ENCODE measurements at regions not wholly inside any gene's neighbourhood (a gene's known extent, or its start where the extent isn't known, plus 50 kb on each side); places are given as distances from the start of the nearest gene placed in this dataset.

GRCh38 chr4:30416547-30416946, 303.6 kb upstream of the PCDH7 start:
- Histone ChIP-seq H3K4me1 (ENCODE audit: control insufficient read depth, extremely low read depth, insufficient read depth, low read length) (no peaks in the 10 kb centered on the region), H3K27me3 (ENCODE audit: control insufficient read depth, extremely low read depth, insufficient read depth, low read length) (no peaks in the 10 kb centered on the region), H4K20me1 (ENCODE audit: control insufficient read depth, extremely low read depth, insufficient read depth, low read length) (no peaks in the 10 kb centered on the region), H3K9me1 (ENCODE audit: control insufficient read depth, extremely low read depth, insufficient read depth, low read length) (no peaks in the 10 kb centered on the region), H3K79me2 (ENCODE audit: control insufficient read depth, insufficient read depth, low read length) (no peaks in the 10 kb centered on the region), H3K4me3 (ENCODE audit: control insufficient read depth in 2 of 3, extremely low read depth in 1 of 3, insufficient read depth in 2 of 3, low read depth in 1 of 3, low read length in 3 of 3) (no peak overlapping the region), H3K27ac (ENCODE audit: control insufficient read depth, insufficient read depth, low read length) (no peak overlapping the region), H2AFZ (ENCODE audit: control insufficient read depth, low read length) (no peak overlapping the region), H3K36me3 (ENCODE audit: control insufficient read depth in 2 of 2, extremely low read depth in 1 of 2, insufficient read depth in 2 of 2, low read length in 2 of 2) (no peaks in the 10 kb centered on the region), H3K9ac (ENCODE audit: control insufficient read depth, extremely low read depth, insufficient read depth, low read length) (no peak overlapping the region), H3K4me2 (ENCODE audit: control insufficient read depth, extremely low read depth, insufficient read depth, low read depth, low read length) (no peak overlapping the region), H3K9me3 (ENCODE audit: control insufficient read depth, low read depth, low read length) (peaks cover 2% of the 10 kb centered on the region)
- FAIRE-seq (no peak), DNase-seq (ENCODE audit: low read depth, low spot score) (no peak)
- TF ChIP-seq CTCF (optimal IDR thresholded peaks at IDR 0.05 in 1 of 3, IDR thresholded peaks at IDR 0.05 in 1 of 3, conservative IDR thresholded peaks at IDR 0.05 in 1 of 3; ENCODE audit: extremely low read depth in 1 of 3, insufficient read depth in 2 of 3, low read length in 3 of 3) (no peak), EZH2 (IDR thresholded peaks at IDR 0.05; ENCODE audit: low read length) (no peak)
- dilution Hi-C loops (cut with MboI; ENCODE audit: extremely low pct_ligation_motif_present, low sequenced_read_pairs) = no loop called here

- TF ChIP-seq CTCF (optimal IDR thresholded peaks at IDR 0.05 in 1 of 3, IDR thresholded peaks at IDR 0.05 in 1 of 3, conservative IDR thresholded peaks at IDR 0.05 in 1 of 3; ENCODE audit: extremely low read depth in 1 of 3, insufficient read depth in 2 of 3, low read length in 3 of 3) = no peak
- no peak for TF ChIP-seq EZH2 (IDR thresholded peaks at IDR 0.05; ENCODE audit: low read length)
- no peaks in the 10 kb centered on the region for H3K4me1 ChIP-seq (ENCODE audit: control insufficient read depth, extremely low read depth, insufficient read depth, low read length)
- no peaks in the 10 kb centered on the region for H3K27me3 ChIP-seq (ENCODE audit: control insufficient read depth, extremely low read depth, insufficient read depth, low read length)
- no peak overlapping the region for H2AFZ ChIP-seq (ENCODE audit: control insufficient read depth, low read length)
- H3K36me3 ChIP-seq (ENCODE audit: control insufficient read depth in 2 of 2, extremely low read depth in 1 of 2, insufficient read depth in 2 of 2, low read length in 2 of 2) = no peaks in the 10 kb centered on the region
- no peak overlapping the region for H3K27ac ChIP-seq (ENCODE audit: control insufficient read depth, insufficient read depth, low read length)
- dilution Hi-C loops (cut with MboI; ENCODE audit: extremely low pct_ligation_motif_present, low sequenced_read_pairs) = no loop called here
- H3K9me3 ChIP-seq (ENCODE audit: control insufficient read depth, low read depth, low read length) = no peaks in the 10 kb centered on the region
- H3K79me2 ChIP-seq (ENCODE audit: control insufficient read depth, insufficient read depth, low read length) = no peaks in the 10 kb centered on the region
- no peak for DNase-seq (ENCODE audit: low read depth, low spot score)
- no peak overlapping the region for H3K4me3 ChIP-seq (ENCODE audit: control insufficient read depth in 2 of 3, extremely low read depth in 1 of 3, insufficient read depth in 2 of 3, low read depth in 1 of 3, low read length in 3 of 3)
- H3K9ac ChIP-seq (ENCODE audit: control insufficient read depth, extremely low read depth, insufficient read depth, low read length) = no peak overlapping the region
- H3K9me1 ChIP-seq (ENCODE audit: control insufficient read depth, extremely low read depth, insufficient read depth, low read length) = no peaks in the 10 kb centered on the region
- H4K20me1 ChIP-seq (ENCODE audit: control insufficient read depth, extremely low read depth, insufficient read depth, low read length) = no peaks in the 10 kb centered on the region
- no peak overlapping the region for H3K4me2 ChIP-seq (ENCODE audit: control insufficient read depth, extremely low read depth, insufficient read depth, low read depth, low read length)
- FAIRE-seq = no peak
These were observed 292.2 kb upstream of the PCDH7 start for GRCh38 chr4:30427932-30428331.

Data from keratinocyte (primary cell).